Gastrocnemius medialis (tissue), 4 donors: ENCODE measurements at regions not wholly inside any gene's neighbourhood (a gene's known extent, or its start where the extent isn't known, plus 50 kb on each side); places are given as distances from the start of the nearest gene placed in this dataset.

Source experiments
- ATAC-seq, 2 donors: fragments of 150-250 bp; one replicate each; pipeline ENCODE4 v1.9.1; 2016
- DNase-seq, 2 donors: peaks; one replicate each; pipeline ENCODE4 v3.0.0-alpha.2; 2019
- H3K27ac ChIP-seq, 4 donors: fragments of 200-600 bp; sonication (generic); 1 replicate in 1 of 4; 2 replicates in 3 of 4; pipeline ENCODE4 v1.5.1; 2016 to 2018; ENCODE audit warnings: mild to moderate bottlenecking in 2 of 4, moderate library complexity in 1 of 4
- H3K27me3 ChIP-seq, 3 donors: fragments of 200-600 bp; sonication (generic) in 2 of 3; 1 replicate in 1 of 3; 2 replicates in 2 of 3; pipeline versions ENCODE4 v1.5.1 to v1.6.0; 2016 to 2019; ENCODE audit warnings: mild to moderate bottlenecking in 1 of 3, moderate library complexity in 1 of 3
- H3K36me3 ChIP-seq, 2 donors: fragments of 200-600 bp; sonication (generic) in 1 of 2; one replicate each; pipeline ENCODE4 v1.5.1; 2017 to 2018
- H3K4me1 ChIP-seq, 2 donors: fragments of 200-600 bp; sonication (generic) in 1 of 2; one replicate each; pipeline ENCODE4 v1.5.1; 2016 to 2017; ENCODE audit warnings: mild to moderate bottlenecking in 2 of 2
- H3K4me3 ChIP-seq, 4 donors: fragments of 200-600 bp; sonication (generic) in 3 of 4; 1 replicate in 1 of 4; 2 replicates in 3 of 4; pipeline ENCODE4 v1.5.1; 2016 to 2019; ENCODE audit warnings: mild to moderate bottlenecking in 2 of 4
- H3K9me3 ChIP-seq, 3 donors: fragments of 200-600 bp; sonication (generic) in 2 of 3; 1 replicate in 1 of 3; 2 replicates in 2 of 3; pipeline ENCODE4 v1.5.1; 2016 to 2019
- CTCF ChIP-seq, 5 experiments: fragments of 450-650 bp in 3 of 5; fragments of 200-600 bp in 2 of 5; sonication (generic) in 2 of 5; IDR thresholded peaks in 4 of 5; conservative IDR thresholded peaks in 1 of 5; 1 replicate in 4 of 5; 2 replicates in 1 of 5; pipeline ENCODE4 v1.5.1; 2016 to 2019; ENCODE audit warnings: antibody characterized with exemption in 5 of 5, mild to moderate bottlenecking in 3 of 5, moderate library complexity in 3 of 5
- POLR2A ChIP-seq, 2 donors: fragments of 450-650 bp; IDR thresholded peaks; one replicate each; pipeline ENCODE4 v1.6.1; 2017; ENCODE audit warnings: antibody characterized with exemption in 2 of 2, mild to moderate bottlenecking in 2 of 2, moderate library complexity in 2 of 2
- in situ Hi-C, 4 donors: fragments of 200-750 bp; cut with MboI; loops; one replicate each; pipeline versions ENCODE4 v1.15.0 to v1.8.0; 2017; ENCODE audit warnings: low sequenced_read_pairs in 4 of 4
- intact Hi-C: fragments of 100-400 bp; cut with DNase I; formaldehyde crosslinking; loops from one replicate; pipeline ENCODE4 v1.15.1; 2023; ENCODE audit warnings: low total_unique reads

GRCh38 chr13:105595471-105595870, 940.0 kb downstream of the EFNB2 start:
- Histone ChIP-seq H3K4me1 (no peaks in the 10 kb centered on the region), H3K9me3 (no peaks in the 10 kb centered on the region), H3K27me3 (no peaks in the 10 kb centered on the region), H3K4me3 (no peak overlapping the region), H3K36me3 (no peaks in the 10 kb centered on the region), H3K27ac (no peak overlapping the region)
- TF ChIP-seq POLR2A (IDR thresholded peaks at IDR 0.05) (no peak), CTCF (IDR thresholded peaks at IDR 0.05 in 4 of 5, conservative IDR thresholded peaks at IDR 0.05 in 1 of 5) (no peak)
- DNase-seq (no peak), ATAC-seq (no peak)
- in situ Hi-C loops (no loop called here), intact Hi-C loops (no loop called here)

DNA sequence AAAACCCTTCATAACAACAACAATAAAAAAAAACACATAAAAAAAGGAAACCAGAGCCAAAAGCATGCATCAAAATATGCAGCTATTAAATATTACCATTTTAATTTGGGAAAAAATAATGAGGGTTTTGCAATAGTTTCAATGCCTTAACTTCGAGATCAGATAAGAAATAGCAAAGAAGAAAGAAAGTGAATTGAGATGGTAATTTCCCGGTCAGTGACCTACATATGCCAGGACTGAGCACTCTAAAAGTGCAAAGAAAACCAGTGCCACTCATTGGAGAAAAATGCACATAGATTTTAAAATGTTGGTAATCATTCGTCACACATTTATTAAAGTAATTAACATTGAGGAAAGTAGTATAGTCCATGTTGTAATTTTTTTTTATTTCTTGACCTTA, 944.2 kb downstream of the EFNB2 start:
- ATAC-seq, result no peak

GRCh38 chr13:105587786-105588185, 947.7 kb downstream of the EFNB2 start:
- in situ Hi-C loops, result no loop called here
- TF ChIP-seq CTCF (IDR thresholded peaks at IDR 0.05 in 4 of 5, conservative IDR thresholded peaks at IDR 0.05 in 1 of 5), result no peak
- no peak for TF ChIP-seq POLR2A (IDR thresholded peaks at IDR 0.05)
- no peak for ATAC-seq
- Histone ChIP-seq H3K9me3 (no peaks in the 10 kb centered on the region), H3K4me1 (no peaks in the 10 kb centered on the region), H3K27ac (no peak overlapping the region), H3K27me3 (no peaks in the 10 kb centered on the region), H3K4me3 (no peak overlapping the region), H3K36me3 (no peaks in the 10 kb centered on the region)
- no peak for DNase-seq
- intact Hi-C loops, result no loop called here

More for the DNA sequence above, 944.2 kb downstream of the EFNB2 start:
- H3K36me3 ChIP-seq, result no peaks in the 10 kb centered on the region
- DNase-seq, result no peak
- H3K4me3 ChIP-seq, result no peak overlapping the region
- H3K27me3 ChIP-seq, result no peaks in the 10 kb centered on the region
- no peak for TF ChIP-seq CTCF (IDR thresholded peaks at IDR 0.05 in 4 of 5, conservative IDR thresholded peaks at IDR 0.05 in 1 of 5)
- TF ChIP-seq POLR2A (IDR thresholded peaks at IDR 0.05), result no peak
- intact Hi-C loops (no loop called here), in situ Hi-C loops (no loop called here)
- no peaks in the 10 kb centered on the region for H3K4me1 ChIP-seq
- no peak overlapping the region for H3K27ac ChIP-seq
- H3K9me3 ChIP-seq, result no peaks in the 10 kb centered on the region

DNA sequence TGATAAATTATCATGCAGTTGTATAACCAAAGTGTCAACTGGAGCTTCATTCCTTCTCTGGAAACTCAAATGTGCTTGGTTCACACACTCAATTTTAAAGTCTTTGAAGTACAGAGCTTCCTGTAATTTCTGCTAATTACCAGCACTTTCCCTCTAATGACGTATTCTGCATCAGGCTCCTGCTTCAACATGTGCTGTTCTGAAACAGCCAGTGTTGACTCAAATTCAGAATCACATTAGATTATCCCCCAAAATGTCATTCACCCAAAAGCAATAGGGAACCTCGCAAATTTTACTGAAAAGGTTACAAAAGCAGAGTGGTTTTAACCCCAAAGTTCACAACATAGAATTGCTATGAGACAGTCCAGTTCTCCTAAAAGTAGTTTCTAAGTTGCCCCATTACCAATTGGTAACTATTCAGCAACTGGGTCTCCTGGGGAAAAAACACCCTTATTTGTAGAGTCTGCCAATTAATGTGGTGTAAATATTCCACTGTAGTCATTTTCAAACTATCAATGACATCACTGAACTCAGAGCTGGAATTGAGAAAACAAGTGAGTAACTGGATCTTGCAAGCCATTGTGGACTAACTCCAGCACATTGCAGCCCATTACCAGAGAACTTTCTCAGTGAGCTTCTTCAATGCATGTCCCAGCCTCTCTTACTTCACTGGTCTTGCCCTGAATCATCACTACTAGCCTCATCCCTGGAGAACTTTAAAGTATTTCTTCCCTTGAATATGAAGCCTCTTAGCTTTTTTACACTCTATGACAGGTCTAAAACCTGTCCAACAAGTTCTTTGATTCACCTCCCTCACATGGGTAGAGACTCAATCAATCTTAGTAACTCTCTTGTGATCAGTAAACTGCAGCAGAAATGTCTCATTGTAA, 955.4 kb downstream of the EFNB2 start:
- H3K9me3 ChIP-seq, result no peaks in the 10 kb centered on the region
- ATAC-seq (no peak), DNase-seq (no peak)
- H3K4me1 ChIP-seq, result no peaks in the 10 kb centered on the region
- in situ Hi-C loops, result no loop called here
- H3K27ac ChIP-seq, result no peak overlapping the region
- H3K27me3 ChIP-seq, result no peaks in the 10 kb centered on the region
- TF ChIP-seq POLR2A (IDR thresholded peaks at IDR 0.05) (no peak), CTCF (IDR thresholded peaks at IDR 0.05 in 4 of 5, conservative IDR thresholded peaks at IDR 0.05 in 1 of 5) (no peak)
- no peaks in the 10 kb centered on the region for H3K36me3 ChIP-seq
- intact Hi-C loops, result no loop called here
- no peak overlapping the region for H3K4me3 ChIP-seq
